ENCODE measurements at regions not wholly inside any gene's neighbourhood (a gene's known extent, or its start where the extent isn't known, plus 50 kb on each side); places are given as distances from the start of the nearest gene placed in this dataset.

- Histone ChIP-seq H3K27me3 (ENCODE audit: control insufficient read depth in 2 of 2, insufficient read depth in 2 of 2, low read length in 2 of 2) (no peaks in the 10 kb centered on the region), H3K79me2 (ENCODE audit: control insufficient read depth, insufficient read depth, low read length) (no peaks in the 10 kb centered on the region), H3K9me3 (replicated peaks; ENCODE audit: control insufficient read depth, insufficient read depth, low read length) (no peaks in the 10 kb centered on the region), H3K27ac (ENCODE audit: insufficient read depth, low read depth, low read length) (no peak overlapping the region), H3K4me3 (replicated peaks in 1 of 3; ENCODE audit: insufficient read depth in 1 of 3, low read depth in 1 of 3, low read length in 3 of 3) (no peak overlapping the region), H3K36me3 (ENCODE audit: control insufficient read depth in 2 of 2, extremely low read depth in 1 of 2, insufficient read depth in 2 of 2, low read length in 2 of 2) (no peaks in the 10 kb centered on the region), H3K4me1 (ENCODE audit: control insufficient read depth, extremely low read depth, insufficient read depth, low read length) (no peaks in the 10 kb centered on the region), H3K9ac (replicated peaks; ENCODE audit: extremely low read depth, insufficient read depth, low read length) (no peak overlapping the region), H4K20me1 (replicated peaks; ENCODE audit: control insufficient read depth, extremely low read depth, insufficient read depth, low read length) (no peaks in the 10 kb centered on the region), H2AFZ (ENCODE audit: low read depth, low read length) (no peak overlapping the region), H3K4me2 (ENCODE audit: insufficient read depth, low read length) (no peak overlapping the region), H3K9me1 (replicated peaks; ENCODE audit: control insufficient read depth, extremely low read depth, insufficient read depth, low read length) (no peaks in the 10 kb centered on the region)
- TF ChIP-seq POLR2A (IDR thresholded peaks at IDR 0.05; ENCODE audit: low read depth, low read length) (no peak), CTCF (IDR thresholded peaks at IDR 0.05; ENCODE audit: extremely low read depth in 1 of 2, insufficient read depth in 1 of 2, low read depth in 1 of 2, low read length in 2 of 2) (no peak), EZH2 (IDR thresholded peaks at IDR 0.05; ENCODE audit: borderline replicate concordance, low read depth, low read length, severe bottlenecking) (no peak), JUN (IDR thresholded peaks at IDR 0.05; ENCODE audit: borderline replicate concordance, insufficient read depth, insufficient read length, low read depth) (no peak), MAX (IDR thresholded peaks at IDR 0.05; ENCODE audit: insufficient read depth, insufficient read length) (no peak), MYC (IDR thresholded peaks at IDR 0.05; ENCODE audit: low read depth, low read length) (no peak), GATA2 (IDR thresholded peaks at IDR 0.05; ENCODE audit: insufficient read depth, insufficient read length, low read depth, low read length) (no peak), POLR2AphosphoS5 (IDR thresholded peaks at IDR 0.05; ENCODE audit: insufficient read depth, low read depth, low read length) (no peak), FOS (IDR thresholded peaks at IDR 0.05; ENCODE audit: borderline replicate concordance, insufficient read depth, low read length) (no peak)
- POLR2A ChIA-PET, result no interaction called here
- BruUV-seq (replicated peaks), result no TSS peak
- intact Hi-C loops (cut with micrococcal nuclease), result no loop called here
- FAIRE-seq (no peak), DNase-seq (ENCODE audit: low read depth, low spot score) (no peak)
- dilution Hi-C loops (cut with MboI; ENCODE audit: extremely low pct_ligation_motif_present, low sequenced_read_pairs), result no loop called here
- CTCF ChIA-PET, result interaction anchor here (1.5 kb wide), 2 partner anchors 9 to 1438 kb away, joined by 5 to 11 read pairs; no protein-coding TSS in a partner anchor
Measured at GRCh38 chr6:8991844-8992243, 556.5 kb upstream of the SLC35B3 start.
